Stimulated activated CD8-positive, alpha-beta memory T cell treated with anti-CD3 and anti-CD28 coated beads, Interleukin-15, amount 100 ng/mL, for 1 hour (primary cell): ENCODE measurements at regions not wholly inside any gene's neighbourhood (a gene's known extent, or its start where the extent isn't known, plus 50 kb on each side); places are given as distances from the start of the nearest gene placed in this dataset.

Experiments used
- DNase-seq: peaks from one replicate; pipeline ENCODE4 v3.0.0-alpha.2; 2020; ENCODE audit warnings: low read depth

DNA sequence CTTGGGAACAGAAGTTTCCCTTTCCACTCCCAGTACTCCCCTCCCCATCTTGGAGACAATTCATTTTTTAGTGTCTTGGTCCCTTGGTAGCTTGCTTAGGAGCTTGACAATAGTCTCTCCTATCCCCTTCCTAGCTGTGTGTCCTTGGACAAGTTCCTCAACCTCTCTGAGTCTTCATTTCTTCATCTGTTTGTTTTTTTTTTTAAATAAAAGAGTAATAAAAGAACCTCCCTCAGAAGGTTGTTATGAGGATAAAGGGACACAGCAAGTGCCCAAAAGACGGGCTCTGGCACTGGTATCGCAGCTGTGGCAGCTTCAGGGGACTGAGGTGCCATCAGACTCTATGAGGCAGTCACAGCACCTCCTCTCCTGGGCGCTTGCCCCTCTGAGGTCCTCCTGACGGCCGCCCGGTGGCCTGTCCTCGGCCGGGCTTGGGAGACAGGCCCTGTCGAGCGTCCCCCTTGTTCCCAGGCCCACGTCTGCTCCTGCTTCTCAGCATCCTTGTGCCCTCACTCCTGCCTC is 689.2 kb downstream of the MATN1 start:
- DNase-seq, result no peak

DNA sequence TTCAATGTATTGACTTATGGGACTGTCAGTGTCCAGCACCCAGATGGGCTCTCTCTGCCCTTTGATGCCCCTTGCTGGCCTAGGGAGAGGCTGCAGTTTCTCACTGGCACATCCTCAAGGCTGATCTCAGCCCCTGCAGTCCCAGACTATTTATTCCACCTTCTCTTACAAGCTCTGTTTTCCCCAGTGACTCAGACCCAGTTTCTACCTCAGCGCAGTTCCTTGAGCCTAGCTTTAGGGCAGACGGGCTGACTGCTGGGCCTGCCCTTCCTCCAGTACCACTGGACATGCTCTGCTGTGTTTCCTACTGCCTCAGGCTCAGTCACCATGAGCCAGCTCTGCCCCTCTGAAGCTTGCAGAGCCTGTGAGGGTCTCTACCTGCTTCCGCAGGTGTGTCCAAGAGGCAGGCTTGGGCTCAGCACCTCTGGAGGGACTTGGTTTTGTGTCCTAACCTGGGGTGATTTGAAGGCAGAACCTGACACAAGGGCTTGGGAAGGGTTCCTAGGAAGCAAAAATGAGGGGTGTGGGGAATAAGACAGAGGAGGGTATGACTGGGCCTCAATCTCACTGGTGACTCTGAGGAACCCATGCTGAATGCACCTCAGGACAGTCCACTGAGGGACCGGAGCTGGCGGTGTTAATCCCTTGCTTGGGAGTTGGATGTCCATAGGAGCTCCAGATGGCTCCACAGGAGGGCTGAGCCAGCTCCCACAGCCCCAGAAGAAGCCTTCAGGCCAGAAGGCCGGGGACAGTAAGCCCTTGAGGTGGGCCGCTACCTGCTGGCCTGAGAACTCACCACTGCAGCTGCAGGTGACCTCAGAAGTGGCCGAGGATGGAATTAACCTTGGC is 689.9 kb downstream of the MATN1 start:
- DNase-seq, result no peak

DNA sequence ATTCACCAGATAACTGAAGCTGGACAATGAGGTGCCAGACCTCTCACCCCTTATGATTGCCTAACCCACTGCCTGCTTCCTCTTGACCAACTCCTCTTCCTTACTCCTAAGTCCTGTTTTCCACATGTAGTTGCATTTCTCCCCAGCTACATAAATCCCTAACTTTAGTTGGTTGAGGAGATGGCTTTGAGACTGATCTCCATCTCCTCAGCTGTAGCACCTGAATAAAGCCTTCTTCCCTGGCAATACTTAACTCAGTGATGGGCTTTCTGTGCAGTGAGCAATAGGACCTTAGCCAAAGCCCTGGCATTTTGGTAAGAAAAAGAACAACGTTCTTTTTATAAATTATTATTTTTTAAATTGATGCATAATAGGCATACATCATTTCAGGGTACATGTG is 691.1 kb downstream of the MATN1 start:
- DNase-seq, result no peak

DNA sequence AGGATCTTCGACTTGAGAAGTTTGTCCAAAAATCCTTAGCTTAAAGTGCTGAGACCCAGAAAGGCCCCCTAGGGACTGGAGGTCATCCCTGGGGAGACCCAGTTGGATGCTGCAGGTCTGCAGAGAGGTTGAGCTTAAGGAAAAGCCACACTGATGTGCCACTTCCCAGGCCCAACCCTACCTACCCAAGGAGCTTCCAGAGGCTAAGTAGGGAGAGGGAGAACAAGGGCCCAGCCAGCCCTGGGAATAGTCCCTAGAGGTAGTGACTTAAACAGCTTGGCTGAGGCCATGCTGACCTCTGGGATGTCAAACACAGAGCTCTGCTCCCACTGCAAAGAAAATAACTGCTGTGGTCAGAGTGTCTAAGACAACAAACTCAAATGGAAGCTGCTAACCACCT is 693.7 kb downstream of the MATN1 start:
- no peak for DNase-seq

DNA sequence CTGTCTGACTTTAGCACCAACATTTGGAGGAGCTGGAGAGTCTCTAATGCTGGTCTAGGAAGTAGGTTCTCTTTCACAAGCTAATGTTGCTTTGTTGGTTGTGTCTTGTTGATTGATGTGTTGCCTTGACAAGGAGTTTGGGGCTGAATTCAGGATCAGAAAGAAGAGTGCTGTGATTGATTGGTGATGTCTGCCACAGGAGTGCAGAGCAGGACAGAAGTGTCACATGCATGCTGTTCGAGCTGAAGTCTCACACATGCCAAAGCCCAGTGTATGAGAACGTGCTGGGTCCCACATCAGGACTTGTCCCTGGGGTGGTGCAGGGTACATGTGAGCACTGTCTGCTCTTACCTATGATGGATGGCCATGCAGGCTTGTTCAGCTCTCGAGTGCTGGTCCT is 694.4 kb downstream of the MATN1 start:
- no peak for DNase-seq

DNA sequence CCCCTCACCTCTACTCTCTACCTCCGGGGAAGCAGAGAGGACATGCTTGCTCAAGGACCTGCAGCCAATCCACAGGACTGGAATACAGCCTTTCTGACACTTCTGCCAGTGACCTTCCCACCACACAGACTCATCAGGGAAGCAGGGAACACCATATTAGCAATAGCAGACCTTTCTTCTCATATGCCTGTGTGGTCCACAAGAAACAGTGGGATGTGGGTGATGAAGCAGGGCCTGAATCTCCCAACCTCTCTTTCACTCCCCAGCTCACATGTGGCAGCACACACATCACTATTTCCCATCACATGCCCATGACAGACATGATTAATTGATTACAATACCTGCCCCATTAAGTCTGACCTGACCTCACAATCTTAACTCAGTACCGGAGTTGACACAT is 695.1 kb downstream of the MATN1 start:
- DNase-seq, result no peak

DNA sequence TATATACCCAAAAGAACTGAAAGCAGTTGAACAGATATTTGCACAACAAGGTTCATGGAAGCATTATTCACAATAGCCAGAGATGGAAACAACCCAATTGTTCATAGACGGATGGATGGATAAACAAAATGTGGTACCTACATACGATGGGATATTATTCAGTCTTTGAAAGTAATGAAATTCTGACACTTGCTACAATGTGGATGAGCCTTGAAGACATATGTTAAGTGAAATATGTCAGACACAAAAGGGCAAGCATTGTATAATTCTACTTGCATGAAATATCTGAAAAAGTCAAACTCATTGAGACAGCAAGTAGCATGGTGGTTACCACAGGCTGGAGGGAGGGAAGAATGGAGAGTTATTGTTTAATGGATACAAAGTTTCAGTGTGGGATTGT is 696.1 kb downstream of the MATN1 start:
- DNase-seq, result no peak

DNA sequence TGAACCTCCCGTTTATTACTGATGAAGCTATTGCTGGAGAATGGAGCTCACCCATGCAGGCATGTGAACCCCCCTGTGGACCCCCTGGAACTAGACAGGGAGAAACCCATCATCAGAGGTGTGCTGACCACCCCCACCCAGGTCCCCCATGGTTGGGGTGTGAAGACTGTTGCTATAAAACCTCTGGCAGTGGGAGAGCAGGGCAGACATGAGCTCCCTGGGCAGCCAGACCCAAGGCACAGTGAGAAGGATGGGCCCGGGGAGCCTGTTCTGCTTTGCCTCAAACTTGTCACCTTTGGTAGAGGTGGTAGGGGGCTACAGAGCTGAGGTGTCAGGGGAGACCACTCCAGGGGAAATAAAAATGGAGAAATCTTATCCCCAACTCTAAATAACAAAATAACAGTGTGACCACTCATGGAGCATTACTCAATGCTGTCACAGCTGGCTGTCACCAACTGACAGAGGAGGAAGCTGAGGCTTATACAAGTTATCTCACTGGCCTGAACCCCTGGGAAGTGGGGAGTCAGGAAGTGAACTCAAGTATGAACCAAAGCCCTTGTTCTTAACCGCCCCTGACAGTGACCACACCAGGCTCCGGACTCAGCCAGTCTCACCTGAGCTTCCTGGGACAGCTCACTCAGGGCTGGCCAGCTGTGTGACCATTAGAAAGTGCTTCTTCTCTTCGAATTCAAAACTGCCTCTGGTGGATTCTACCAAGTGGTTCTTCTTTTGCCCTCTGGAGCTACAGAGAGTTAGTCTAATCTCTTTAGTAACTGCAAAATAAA is 698.8 kb downstream of the MATN1 start:
- no peak for DNase-seq

DNA sequence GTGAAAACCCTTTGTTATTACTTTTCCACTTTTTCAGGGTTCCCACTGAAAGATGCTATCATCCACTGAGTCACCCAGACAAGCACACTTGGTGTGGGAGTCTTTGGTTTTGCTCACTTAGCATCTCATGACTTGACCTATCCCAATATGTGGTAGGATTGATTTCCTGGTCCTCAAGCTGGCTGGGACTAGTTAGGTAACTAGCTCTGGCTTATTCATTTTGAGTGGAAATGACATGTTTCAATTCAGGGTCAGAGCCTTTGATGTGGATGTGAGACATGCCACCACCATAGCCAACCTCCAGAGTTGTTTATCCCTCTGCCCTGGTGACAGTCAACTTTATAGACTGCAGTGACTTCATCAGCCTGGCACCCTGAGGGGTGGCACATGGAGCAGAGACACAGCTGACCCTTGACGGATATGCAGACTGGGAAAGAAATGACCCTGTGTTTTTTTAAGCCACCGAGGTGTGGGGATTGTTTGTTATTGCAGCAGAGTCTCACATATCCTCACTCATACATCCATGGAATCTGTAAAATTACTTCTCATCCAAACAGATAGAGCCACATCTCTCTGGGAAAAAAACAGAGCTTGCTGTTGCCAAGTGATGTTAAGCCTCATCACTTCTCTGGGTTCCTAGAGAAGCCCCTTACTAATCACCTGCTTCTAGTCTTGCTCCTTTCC is 699.9 kb downstream of the MATN1 start:
- no peak for DNase-seq

DNA sequence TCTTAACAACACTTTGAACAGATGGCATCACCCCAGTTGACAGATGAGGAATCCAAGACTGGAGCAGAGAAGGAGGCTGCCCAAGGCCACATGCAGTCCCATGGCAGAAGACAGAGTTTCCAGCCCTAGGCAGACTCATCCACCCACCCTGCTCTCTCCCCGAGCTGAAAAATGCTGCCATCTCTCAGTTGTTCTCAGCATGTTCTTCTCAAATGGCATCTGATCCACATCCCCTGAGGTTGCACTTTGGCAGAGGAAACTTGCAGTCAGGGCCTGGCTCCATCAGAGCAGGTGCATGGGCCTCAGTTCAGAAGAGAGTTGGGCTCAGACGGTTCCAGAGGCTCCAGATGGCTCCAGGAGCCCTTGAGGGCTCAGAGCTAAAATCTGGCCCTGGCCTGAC is 709.4 kb downstream of the MATN1 start:
- DNase-seq, result no peak

DNA sequence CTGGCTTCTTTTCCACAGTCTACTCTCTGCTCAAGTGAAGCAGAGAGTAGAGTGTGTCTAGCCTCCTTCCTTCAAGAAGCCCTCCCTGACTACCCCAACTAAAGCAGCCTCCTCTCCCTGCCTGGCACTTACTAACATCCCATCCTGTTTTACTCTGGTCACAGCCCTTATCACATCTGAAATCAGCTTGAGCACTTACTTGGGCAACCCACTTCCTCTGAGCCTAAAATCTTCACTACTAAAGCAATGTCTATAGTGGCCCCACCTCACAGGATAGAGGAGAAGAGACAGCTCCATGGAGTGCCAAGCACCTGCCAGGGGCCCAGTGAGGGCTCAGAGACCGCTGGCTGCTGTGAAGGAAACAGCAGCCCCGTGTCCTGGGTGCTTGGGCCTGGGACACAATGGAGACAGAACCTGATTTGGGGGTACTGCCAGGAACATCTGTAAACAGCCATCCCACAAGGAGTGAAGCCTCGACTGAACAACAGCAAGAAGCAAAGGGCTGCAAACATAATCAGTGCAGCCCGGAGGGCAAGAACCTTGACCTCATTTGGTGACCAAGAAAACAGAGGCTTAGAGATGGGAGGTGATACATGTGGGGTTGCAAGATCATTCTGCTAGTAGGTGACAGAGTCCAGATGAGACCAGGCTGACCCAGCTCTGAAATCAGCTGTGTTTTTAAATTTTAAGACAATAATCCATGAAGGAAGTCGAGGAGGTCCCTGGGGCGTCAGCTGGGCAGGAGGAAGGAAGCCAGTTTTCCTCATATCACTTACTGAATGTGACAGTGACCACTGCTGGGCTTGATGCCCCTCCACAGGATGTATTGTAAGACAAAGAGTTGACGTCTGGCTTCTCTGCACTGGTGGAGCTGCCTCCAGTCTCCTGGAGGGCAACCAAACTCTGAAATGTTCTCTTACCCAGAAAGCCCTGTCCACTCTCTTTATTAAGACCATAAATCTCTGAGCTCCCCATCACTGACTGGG is 710.6 kb downstream of the MATN1 start:
- DNase-seq, result no peak

DNA sequence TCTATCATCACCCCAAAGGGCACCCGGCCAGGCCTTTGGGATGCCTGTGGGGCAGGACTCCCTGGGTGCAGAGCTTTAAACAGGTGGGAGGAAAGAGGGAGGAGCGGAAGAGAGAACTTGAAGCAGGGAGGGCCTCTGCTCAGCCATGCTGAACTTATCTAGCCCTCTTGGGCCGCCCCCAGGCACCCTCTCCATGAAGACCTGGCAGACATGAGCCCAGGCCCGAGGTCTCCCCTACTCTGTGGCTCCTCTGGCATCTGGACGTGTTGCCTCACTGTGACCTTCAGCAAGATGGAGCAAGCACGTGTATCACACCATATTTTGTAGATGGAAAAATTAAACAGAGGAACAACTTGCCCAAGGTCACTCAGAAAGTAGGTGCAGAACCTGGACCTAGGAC is 711.4 kb downstream of the MATN1 start:
- DNase-seq, result no peak

DNA sequence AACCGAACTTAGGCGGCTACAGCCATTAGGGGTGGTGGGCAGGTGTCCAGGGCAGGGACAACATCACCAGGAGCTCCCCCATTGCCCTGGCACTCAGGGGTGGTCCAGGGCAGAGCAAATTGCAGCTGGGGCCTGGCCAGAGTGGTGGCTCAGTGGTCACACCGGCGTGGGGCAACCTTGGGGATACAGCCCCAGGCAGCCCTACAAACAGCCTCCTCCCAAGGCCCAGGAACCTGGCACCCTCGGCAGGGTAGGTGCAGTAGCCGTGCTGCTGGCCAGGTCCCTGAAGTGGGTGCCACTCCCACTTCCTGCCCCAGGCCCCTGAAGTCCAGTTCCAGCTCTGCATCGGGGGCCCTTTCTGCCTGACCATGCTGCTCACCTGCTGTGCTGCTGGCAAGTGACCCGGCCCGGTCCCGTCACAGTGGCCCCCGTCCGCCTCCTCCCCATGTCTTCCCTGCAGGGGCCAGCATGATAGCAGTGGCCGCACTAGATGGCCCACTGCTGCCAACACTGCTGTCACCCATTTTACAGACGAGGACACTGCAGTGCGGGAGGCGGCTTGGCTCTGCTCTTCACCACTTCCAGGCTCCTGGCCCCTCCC is 712.8 kb downstream of the MATN1 start:
- no peak for DNase-seq

DNA sequence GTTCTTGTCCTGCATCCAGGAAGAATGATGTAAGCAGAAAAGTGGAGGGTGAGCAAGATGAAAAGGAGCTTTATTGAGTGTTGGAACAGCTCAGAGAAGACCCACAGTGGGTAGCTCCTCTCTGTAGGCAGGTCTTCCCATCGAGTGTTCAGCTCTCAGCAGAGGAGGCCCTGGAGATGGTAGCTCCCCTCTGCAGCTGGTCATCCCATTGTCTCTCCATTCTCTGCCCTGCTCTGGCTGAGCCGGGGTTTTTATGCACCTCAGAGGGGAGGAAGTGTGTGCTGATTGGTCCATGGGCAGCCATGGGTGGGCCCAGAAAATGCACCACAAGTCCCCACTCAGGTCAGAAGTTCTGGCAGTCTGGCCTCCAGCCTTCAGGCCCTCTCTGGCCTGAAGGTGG is 713.7 kb downstream of the MATN1 start:
- DNase-seq, result no peak

DNA sequence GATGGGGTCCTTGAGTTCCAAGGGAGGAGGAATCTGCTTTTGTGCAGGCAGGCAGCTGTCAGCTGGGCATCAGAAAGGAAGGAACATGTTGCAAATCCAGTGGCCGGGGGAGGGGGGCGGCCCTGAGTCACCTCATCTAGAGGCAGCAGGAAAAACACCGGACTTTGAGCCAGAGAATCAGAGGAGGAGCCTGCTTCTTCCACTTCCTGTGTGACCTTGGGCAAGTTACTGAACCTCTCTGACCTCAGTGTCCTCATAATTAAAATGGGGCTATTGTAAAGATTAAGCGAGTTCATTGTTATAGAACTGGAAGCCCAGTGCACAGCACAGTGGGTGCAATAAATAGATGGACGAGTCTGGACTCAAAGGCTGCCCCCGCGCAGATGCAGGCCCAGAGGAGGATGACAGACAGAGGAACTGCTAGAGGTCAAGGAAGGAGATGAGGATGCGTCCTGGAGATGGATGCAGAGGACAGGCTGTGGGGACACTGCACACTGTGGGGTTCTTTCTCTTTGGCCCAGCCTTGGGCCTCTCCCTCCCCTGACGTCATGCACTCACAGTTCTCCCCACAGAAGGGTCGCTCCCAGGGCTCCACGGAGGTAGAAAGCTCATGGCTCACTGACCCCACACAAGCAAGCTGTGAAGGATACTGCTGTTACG is 714.3 kb downstream of the MATN1 start:
- no peak for DNase-seq

DNA sequence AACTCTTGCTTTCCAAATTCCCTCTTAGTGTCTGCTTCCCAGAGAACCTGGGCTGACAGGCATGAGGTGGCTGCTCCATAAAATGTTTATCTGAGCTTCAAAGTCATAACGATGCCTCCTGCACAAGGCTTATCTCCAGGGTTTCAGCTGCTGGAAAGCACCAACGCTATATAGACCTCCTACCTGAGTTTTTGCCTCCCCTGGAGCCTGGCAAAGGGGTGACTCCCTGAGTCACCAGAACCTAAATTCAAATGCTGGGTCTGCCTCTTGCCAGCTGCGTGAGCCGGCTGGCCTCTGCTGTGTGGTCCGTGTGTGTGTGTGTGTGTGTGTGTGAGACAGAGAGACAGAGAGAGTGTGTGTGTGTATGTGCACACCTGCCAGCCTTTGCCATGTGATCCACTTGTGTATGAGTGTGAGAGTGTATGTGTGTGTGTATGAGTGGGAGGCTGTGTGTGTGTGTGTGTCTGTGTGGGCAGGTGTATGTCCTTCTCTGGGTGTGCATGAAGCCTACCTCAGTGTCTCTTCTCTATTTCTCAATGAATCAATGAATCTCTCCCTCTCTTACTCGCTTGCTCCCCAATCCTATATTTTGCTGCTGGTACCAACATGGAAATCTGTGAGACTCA is 714.9 kb downstream of the MATN1 start:
- no peak for DNase-seq

DNA sequence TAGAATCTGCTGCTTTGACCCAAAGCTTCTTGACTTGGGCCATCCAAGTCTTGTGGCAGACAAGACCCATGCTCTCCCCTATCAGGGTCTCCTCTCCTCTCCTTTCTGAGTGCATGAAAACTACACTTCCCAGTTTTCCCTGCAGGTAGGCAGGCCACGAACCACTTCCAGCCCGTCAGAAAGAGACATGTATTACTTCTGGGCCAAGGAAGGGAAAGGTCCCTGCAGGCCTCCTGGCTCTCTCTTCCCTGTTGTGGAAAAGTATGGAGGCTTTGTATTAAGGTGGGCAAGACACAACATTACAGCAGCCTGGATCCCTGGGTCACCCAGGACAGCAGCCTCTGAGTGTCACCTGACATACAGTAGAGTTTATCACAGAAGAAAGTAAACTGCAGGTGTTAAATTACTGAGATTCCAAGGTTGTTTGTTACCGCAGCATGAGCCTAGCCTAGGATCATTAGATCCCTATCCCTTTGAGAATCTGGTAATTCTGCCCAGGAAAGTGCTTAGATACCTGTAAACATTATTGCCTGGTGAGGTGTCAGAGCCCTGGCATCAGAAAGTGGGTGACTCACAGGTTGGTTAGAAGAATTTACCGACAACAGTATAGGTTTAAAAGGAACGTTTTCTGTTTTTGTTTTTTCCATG is 717.3 kb downstream of the MATN1 start:
- no peak for DNase-seq

DNA sequence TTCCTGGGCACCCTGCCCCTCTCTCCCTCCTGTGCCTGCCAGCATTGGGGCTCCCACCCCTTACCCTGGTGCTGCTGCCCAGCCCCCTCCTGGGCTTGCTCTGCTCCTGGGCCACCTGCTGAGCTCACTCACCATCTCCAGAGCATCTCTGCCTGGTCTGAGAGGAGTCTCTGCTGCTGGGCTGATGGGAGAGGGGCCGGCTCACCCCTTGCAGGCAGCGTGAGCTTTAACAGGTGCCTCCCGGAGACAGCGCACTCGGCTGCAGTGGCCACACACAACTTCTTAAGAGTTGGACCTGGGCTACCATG is 721.7 kb downstream of the MATN1 start:
- no peak for DNase-seq

DNA sequence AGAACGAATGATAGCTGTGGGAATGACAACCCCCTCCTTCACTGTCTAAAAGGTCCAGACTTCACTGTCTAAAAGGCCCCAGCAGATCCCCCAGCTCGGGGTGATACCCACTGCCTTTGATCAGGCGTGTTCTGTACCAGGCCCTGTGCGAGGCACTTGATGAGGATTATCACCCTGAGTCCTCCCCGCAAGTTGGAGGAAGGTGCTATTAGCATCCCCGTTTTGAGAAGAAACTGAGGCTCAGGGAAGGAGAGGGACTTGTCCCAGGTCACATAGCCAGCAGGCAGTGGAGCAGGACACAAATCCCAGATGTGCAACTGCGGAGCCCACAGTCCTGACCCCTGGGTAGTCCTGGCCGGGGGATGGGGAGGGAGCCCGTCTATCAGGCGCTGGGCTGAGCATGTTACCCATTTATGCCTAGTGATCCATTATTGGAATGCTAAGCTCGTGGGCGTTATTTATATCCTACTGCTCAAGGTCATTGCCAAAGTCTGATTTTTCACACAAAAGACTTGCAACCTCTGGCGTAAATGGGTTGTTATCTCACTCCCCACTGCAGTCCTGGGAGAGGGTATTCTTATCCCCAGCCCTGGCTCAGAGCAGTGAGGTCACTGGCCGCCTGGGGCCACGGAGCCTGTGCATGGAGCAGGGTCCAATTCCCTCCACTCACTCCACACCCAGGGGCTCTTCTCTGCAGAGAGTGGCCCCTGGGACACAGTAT is 722.2 kb downstream of the MATN1 start:
- DNase-seq, result no peak
